Stimulated activated naive CD8-positive, alpha-beta T cell treated with anti-CD3 and anti-CD28 coated beads, Interleukin-15, Interleukin-2, amounts not matched to agents 100 U/mL and 50 U/mL, for 24 hours (primary cell): ENCODE measurements at regions not wholly inside any gene's neighbourhood (a gene's known extent, or its start where the extent isn't known, plus 50 kb on each side); places are given as distances from the start of the nearest gene placed in this dataset.

Experiments used
- ATAC-seq: fragments of 150-1000 bp; cut with Tn5 transposase; one replicate; pipeline ENCODE4 v1.10.0; 2021
- DNase-seq: peaks from one replicate; pipeline ENCODE4 v3.0.0; 2021

DNA sequence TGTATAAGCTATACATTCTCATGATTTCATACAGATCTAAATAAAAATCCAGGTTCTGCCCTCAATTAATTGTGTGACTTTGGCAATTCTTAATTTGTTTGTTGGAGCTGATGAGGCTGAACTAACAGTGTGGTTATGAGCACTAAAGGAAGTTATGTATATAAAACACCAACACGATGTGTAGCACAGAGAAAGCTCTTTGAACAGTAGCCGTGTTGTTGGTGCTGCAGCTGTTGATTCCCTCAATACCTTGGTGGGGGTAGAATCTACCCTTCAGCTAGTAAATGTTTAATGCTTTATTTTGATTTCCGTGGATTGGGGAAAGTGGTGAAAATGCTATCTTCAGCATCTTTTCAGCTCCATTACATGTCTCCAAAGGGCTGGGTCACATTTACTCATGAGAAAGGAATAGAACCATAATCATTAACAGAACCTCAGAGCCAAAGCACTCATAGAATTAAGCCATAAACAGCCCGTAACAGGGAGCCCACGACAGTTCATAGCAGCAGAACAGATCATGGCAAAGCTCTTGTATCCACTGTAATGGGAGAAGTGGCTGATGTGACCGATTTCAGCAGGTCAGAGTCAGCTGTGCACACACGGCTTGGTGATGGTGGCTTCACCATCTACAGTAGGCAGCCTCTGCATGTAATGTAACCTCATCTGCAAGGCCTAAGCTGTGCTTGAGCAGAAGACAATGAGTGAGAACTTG lies 332.7 kb downstream of the DIRAS2 start:
- DNase-seq (no peak), ATAC-seq (no peak)

GRCh38 chr9:90310521-90310876 lies 332.1 kb downstream of the DIRAS2 start:
- DNase-seq (no peak), ATAC-seq (no peak)

DNA sequence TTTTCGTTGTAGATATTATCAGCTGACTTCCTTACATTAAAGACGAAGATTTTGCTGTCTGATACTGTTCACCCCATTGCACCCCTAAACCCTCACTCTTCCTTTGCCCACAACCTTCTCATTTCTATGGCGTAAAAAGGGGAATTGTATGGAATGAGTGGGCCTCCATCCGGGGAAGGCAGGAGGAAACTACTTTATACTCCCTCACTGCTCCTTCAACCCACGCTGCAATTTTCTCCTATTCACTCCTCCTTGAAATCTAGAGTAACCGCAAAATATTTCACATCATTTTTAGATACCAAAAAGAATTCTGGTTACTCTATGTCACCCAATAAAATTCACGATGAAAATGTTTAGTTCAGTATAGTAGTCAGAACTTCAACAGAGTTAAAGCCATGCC lies 330.8 kb downstream of the DIRAS2 start:
- DNase-seq: no peak
- no peak for ATAC-seq

DNA sequence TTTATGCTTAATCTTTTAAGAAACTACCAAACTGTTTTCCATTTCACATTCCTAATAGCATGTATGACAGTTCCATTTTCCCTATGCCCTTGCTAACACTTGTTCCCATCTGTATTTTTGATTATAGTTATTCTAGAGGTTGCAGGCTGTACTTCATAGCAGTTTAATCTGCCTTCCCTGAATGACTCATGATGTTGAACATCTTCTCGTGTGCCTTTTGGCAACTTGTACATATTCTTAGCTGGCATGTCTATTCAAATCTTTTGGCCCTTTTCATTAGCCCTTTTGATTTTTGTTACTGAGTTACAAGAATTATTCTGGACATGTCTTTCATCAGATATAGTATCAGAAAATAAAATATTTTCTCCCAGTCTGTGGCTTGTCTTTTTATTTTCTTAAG lies 320.3 kb downstream of the DIRAS2 start:
- DNase-seq: no peak
- no peak for ATAC-seq

DNA sequence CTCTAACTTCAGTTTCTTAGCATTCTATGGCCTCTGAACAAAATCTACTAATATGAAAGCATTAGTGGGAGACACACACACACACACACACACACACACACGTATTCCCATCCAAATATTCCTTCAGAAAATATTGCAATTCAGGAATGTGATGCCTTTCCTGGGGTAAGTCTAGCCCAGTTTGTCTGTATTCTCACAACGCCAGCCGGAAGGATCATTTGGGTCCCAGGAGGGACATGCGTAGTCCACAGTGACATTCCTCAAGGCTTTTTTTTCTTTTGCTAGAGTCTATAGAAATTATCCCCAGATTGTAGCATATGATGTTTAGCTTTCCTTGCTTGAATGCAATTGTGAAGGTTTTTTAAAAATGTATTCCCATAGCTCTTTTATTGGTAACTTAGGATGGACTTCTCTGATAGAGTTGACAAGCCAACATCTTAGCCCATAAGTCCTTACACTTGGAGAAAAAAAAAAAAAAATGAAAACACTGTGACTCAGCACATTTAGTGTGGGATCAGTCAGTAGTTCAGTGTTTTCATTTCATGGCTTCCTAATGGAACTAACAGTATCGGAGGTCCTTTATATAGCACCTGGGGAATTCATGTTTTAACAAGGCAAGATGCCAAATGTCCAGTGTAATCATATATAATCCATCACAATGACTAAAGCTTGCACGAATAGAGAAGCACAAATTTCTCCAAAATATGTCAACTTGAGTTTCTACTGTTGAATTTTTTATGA lies 316.5 kb downstream of the DIRAS2 start:
- ATAC-seq: no peak
- DNase-seq: no peak

DNA sequence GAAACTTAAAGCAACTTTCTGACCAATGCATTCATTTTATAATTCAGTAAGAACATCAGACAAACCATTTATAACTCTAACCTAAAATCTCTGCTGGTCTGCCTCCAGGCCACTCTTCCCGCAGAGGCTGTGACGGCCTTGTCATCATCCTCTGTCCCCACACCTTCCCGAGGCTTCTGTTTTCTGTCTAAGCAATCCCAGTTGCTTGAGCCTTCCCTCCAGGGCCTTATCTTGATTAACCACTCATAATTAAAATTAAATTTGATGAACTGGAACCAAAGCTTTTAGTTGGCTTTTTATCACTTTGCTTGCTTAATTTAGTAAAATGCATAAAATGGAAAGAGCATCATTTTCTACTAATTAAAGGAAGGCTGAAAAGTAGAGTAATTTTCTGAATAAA lies 312.4 kb downstream of the DIRAS2 start:
- ATAC-seq: no peak
- DNase-seq: no peak

- no peak for DNase-seq
- ATAC-seq: no peak
Observed at GRCh38 chr9:90331826-90332575, 310.6 kb downstream of the DIRAS2 start.

GRCh38 chr9:90333226-90333625 lies 309.4 kb downstream of the DIRAS2 start:
- ATAC-seq: no peak
- no peak for DNase-seq

DNA sequence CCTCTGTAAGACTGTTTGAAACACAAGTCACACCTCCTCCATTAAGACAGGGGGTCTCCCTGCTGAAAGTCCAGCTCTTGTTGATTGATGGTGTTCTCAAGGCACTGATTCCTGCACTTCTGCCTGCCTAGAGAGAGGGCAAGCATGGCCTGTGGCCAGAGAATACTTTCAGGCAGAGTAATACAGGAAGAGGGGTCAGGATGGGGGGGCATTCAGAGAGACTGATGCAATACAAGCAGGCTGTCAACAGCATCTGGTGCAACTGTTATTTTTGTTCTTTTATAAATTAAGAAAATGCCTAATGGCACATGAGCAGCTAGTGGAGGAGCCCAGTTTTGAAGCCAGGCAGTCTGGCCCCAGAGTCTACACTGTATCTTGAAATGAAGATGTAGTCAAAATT lies 302.2 kb downstream of the DIRAS2 start:
- no peak for ATAC-seq
- DNase-seq: no peak

- ATAC-seq: no peak
Observed at GRCh38 chr9:90342607-90343006, 300.0 kb downstream of the DIRAS2 start.

DNA sequence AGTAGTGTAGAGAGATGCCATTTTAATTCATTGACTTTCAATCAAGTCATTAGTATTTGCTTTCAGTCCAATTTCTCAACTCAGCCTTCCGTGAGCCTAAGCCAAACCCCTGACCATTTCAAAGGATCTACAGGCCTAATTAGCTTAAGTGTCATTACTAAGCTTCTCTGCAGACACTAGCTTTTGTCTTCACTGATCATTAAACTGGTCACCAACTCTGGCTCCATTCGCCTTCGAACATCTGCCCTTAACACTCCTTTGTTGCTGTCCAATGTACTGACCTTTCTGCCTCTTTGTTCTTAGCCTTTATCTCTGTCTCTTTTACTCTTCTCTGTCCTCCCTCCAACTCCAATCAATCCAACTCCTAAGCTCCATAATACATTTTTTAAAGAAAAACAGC lies 299.3 kb downstream of the DIRAS2 start:
- DNase-seq (no peak), ATAC-seq (no peak)

More at GRCh38 chr9:90342607-90343006, 300.0 kb downstream of the DIRAS2 start:
- DNase-seq: no peak

DNA sequence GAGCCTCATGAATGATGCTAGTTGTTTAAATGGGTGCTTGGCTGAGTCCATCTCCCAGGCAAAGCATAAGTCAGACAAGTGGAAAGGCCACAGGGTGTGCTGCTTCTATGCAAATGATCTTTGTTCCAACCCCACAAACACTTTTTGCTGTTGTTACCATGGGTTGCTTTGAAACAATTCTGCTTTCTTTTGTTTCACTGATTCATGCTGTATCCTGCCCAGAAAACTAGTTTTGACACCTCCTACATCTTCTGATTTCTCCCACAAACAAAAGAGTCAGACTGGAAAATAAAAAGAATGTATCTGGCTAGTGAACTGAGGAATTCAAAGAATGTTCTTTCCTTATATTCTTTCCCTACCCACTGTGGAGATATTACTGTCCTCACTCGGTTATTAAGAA lies 298.6 kb downstream of the DIRAS2 start:
- no peak for DNase-seq
- ATAC-seq: no peak

GRCh38 chr9:90365666-90366065 lies 277.0 kb downstream of the DIRAS2 start:
- ATAC-seq (no peak), DNase-seq (no peak)

GRCh38 chr9:90368241-90368640 lies 274.4 kb downstream of the DIRAS2 start:
- DNase-seq (no peak), ATAC-seq (no peak)

DNA sequence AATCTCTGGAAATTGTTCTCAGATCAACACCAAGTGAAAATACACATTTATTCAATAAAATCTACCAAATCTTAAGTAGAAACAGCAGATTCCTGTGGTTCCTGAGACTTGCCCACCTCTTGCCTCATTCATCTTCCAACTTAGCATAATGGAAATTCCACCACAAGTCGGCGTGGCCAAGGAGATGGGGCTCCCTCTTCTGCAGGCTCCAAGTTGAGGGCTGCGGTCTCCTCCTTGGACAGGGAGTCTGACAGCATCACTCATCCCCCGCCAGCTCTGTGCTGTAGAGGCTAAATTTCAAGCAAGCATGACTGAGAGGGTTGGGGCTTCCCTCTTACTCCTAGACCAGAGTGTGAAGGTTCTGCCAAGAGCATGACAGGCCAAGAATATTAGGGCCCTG lies 273.7 kb downstream of the DIRAS2 start:
- no peak for ATAC-seq
- no peak for DNase-seq

DNA sequence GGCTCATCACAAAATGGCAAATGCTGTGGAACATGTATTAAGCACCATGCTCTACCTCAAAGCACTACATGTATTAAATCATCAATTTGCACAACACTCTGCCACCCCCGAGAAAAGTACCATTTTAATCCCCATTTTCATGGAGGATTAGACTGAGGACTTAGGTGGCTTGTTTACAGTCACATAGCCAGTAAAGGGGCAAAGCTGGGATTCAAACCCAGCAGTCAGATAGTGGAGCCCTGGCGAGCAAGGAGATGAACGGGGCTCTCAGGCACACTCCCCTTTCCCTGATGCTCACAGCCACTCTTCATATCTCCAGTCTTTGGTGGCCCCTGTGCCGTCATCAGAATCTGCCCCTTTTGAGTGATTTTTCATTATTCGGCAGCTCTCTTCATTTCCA lies 262.9 kb downstream of the DIRAS2 start:
- DNase-seq (no peak), ATAC-seq (no peak)

DNA sequence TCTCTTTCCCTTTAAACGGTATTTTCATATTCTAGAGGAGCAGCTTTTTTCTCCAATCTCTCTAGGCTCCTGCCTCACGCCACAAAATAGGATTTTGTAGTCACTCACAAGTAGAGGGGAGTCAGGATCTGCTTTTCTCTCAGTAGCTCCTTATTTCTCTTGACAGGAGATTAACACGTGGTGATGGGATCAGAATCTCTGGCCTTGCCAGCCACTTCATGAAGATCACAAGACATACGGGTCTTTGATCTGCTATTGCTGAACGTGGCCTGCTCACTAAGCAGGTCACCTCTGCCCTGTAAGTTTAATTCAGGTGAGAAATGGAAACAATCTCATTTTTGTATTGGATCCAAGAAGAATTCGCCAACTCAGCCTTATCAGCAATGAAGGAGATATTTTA lies 257.5 kb downstream of the DIRAS2 start:
- ATAC-seq (no peak), DNase-seq (no peak)

GRCh38 chr9:90393365-90394152 lies 249.1 kb downstream of the DIRAS2 start:
- ATAC-seq (no peak), DNase-seq (no peak)

- DNase-seq: no peak
- ATAC-seq: no peak
Observed at GRCh38 chr9:90394871-90395270, 247.8 kb downstream of the DIRAS2 start.

GRCh38 chr9:90400091-90400490 lies 242.5 kb downstream of the DIRAS2 start:
- DNase-seq: no peak
- ATAC-seq: no peak

- no peak for DNase-seq
- ATAC-seq: no peak
Observed at GRCh38 chr9:90408659-90409058, 234.0 kb downstream of the DIRAS2 start.

GRCh38 chr9:90419221-90419851 lies 223.3 kb downstream of the DIRAS2 start:
- ATAC-seq (no peak), DNase-seq (no peak)
